SKM-1 treated with dmso at 0.1 percent for 144 hours (cell line): ENCODE measurements at regions not wholly inside any gene's neighbourhood (a gene's known extent, or its start where the extent isn't known, plus 50 kb on each side); places are given as distances from the start of the nearest gene placed in this dataset.
"Not testable (repeated sequence)": the region's sequence is repeated elsewhere in the genome, so short reads cannot be mapped to it uniquely, and the experiment has no call there.

ENCODE experiments used
- DNase-seq: peaks from one replicate; lab custom pipeline; 2025; ENCODE audit not compliant: unreplicated experiment; lab: John Stamatoyannopoulos, UW

GRCh38 chr17:34740565-34741520, 161.5 kb downstream of the TMEM132E start:
- DNase-seq: no peak

GRCh38 chr17:34739386-34739785, 160.0 kb downstream of the TMEM132E start:
- no peak for DNase-seq

GRCh38 chr17:34737673-34738072, 158.3 kb downstream of the TMEM132E start:
- DNase-seq: not testable (repeated sequence)

- DNase-seq: no peak
These were observed 157.2 kb downstream of the TMEM132E start for GRCh38 chr17:34736611-34737010.

GRCh38 chr17:34733333-34733732, 154.0 kb downstream of the TMEM132E start:
- DNase-seq: no peak

GRCh38 chr17:34730816-34731215, 151.4 kb downstream of the TMEM132E start:
- DNase-seq: no peak

GRCh38 chr17:34728771-34729310, 149.5 kb downstream of the TMEM132E start:
- DNase-seq: no peak

GRCh38 chr17:34727601-34728000, 148.2 kb downstream of the TMEM132E start:
- DNase-seq: no peak

GRCh38 chr17:34726536-34727384, 147.4 kb downstream of the TMEM132E start:
- no peak for DNase-seq

- DNase-seq: no peak
These were observed 146.3 kb downstream of the TMEM132E start for GRCh38 chr17:34725725-34726124.

- no peak for DNase-seq
These were observed 145.6 kb downstream of the TMEM132E start for GRCh38 chr17:34725008-34725407.

- DNase-seq: no peak
These were observed 144.5 kb downstream of the TMEM132E start for GRCh38 chr17:34723875-34724274.

- no peak for DNase-seq
These were observed 141.9 kb downstream of the TMEM132E start for GRCh38 chr17:34721326-34721725.

- DNase-seq: no peak
These were observed 141.4 kb downstream of the TMEM132E start for GRCh38 chr17:34720760-34721159.

- DNase-seq: no peak
These were observed 140.2 kb downstream of the TMEM132E start for GRCh38 chr17:34719569-34719968.

- DNase-seq: no peak
These were observed 137.7 kb downstream of the TMEM132E start for GRCh38 chr17:34717092-34717491.

GRCh38 chr17:34716291-34716690, 136.9 kb downstream of the TMEM132E start:
- DNase-seq: no peak

- DNase-seq: no peak
These were observed 136.1 kb downstream of the TMEM132E start for GRCh38 chr17:34715504-34715903.

- no peak for DNase-seq
These were observed 135.4 kb downstream of the TMEM132E start for GRCh38 chr17:34714475-34715410.

- no peak for DNase-seq
These were observed 134.3 kb downstream of the TMEM132E start for GRCh38 chr17:34713687-34714086.
